Gastroesophageal sphincter (tissue), 4 donors: ENCODE measurements at regions not wholly inside any gene's neighbourhood (a gene's known extent, or its start where the extent isn't known, plus 50 kb on each side); places are given as distances from the start of the nearest gene placed in this dataset.

Experiments
- ATAC-seq: fragments of 150-250 bp; one replicate; pipeline ENCODE4 v1.9.1; 2016; ENCODE audit warnings: mild to moderate bottlenecking, moderate library complexity
- H3K27ac ChIP-seq, 4 donors: fragments of 200-600 bp; sonication (generic) in 3 of 4; 1 replicate in 3 of 4; 2 replicates in 1 of 4; pipeline ENCODE4 v1.5.1; 2016 to 2019
- H3K27me3 ChIP-seq: fragments of 200-600 bp; sonication (generic); one replicate; pipeline ENCODE4 v1.5.1; 2019
- H3K36me3 ChIP-seq, 2 donors: fragments of 200-600 bp; sonication (generic); one replicate each; pipeline ENCODE4 v1.5.1; 2019; ENCODE audit warnings: control low read depth in 1 of 2
- H3K4me1 ChIP-seq, 3 donors: fragments of 200-600 bp; sonication (generic); 1 replicate in 2 of 3; 2 replicates in 1 of 3; pipeline ENCODE4 v1.5.1; 2016 to 2019; ENCODE audit warnings: control low read depth in 2 of 3
- H3K4me3 ChIP-seq, 2 donors: fragments of 200-600 bp; sonication (generic); one replicate each; pipeline ENCODE4 v1.5.1; 2019; ENCODE audit warnings: mild to moderate bottlenecking in 1 of 2, moderate library complexity in 1 of 2
- H3K9me3 ChIP-seq, 3 donors: fragments of 200-600 bp; sonication (generic); one replicate each; pipeline ENCODE4 v1.5.1; 2017 to 2019; ENCODE audit warnings: control low read depth in 2 of 3
- CTCF ChIP-seq, 4 experiments: fragments of 200-600 bp in 2 of 4; fragments of 450-650 bp in 2 of 4; sonication (generic) in 1 of 4; IDR thresholded peaks; one replicate each; pipeline ENCODE4 v1.5.1; 2017 to 2019; ENCODE audit warnings: antibody characterized with exemption in 4 of 4, mild to moderate bottlenecking in 2 of 4, moderate library complexity in 2 of 4
- EP300 ChIP-seq: sonication (generic); formaldehyde crosslinking; IDR thresholded peaks from one replicate; pipeline ENCODE4 v1.6.1; 2017; ENCODE audit warnings: antibody characterized with exemption, mild to moderate bottlenecking
- POLR2A ChIP-seq, 2 donors: fragments of 450-650 bp; IDR thresholded peaks; one replicate each; pipeline ENCODE4 v1.6.1; 2017; ENCODE audit warnings: antibody characterized with exemption in 2 of 2, mild to moderate bottlenecking in 2 of 2, moderate library complexity in 1 of 2
- POLR2AphosphoS5 ChIP-seq: sonication (generic); formaldehyde crosslinking; IDR thresholded peaks from one replicate; pipeline ENCODE4 v1.6.1; 2017; ENCODE audit warnings: antibody characterized with exemption
- WGBS, 2 donors: methylation state at CpG; one replicate each; pipeline ENCODE4 v1.1.5; 2018; ENCODE audit warnings: low coverage in 1 of 2; 5-methylcytosine and 5-hydroxymethylcytosine counted together

- no peak overlapping the region for H3K4me3 ChIP-seq
- 89 to 100% methylated on average over 1 of the region's 1 CpG for WGBS, 2 donors
- no peaks in the 10 kb centered on the region for H3K9me3 ChIP-seq
- TF ChIP-seq EP300 (no peak), POLR2A (IDR thresholded peaks at IDR 0.05) (no peak), POLR2AphosphoS5 (no peak), CTCF (IDR thresholded peaks at IDR 0.05) (no peak)
- H3K27me3 ChIP-seq = no peaks in the 10 kb centered on the region
- H3K27ac ChIP-seq = no peak overlapping the region
- H3K36me3 ChIP-seq = no peaks in the 10 kb centered on the region
- peaks cover 0 to 37% (median 3%) of the 10 kb centered on the region in 3 donors for H3K4me1 ChIP-seq
- ATAC-seq = no peak
Observed at GRCh38 chr3:177550667-177551066, 353.4 kb upstream of the TBL1XR1 start.

- no peaks in the 10 kb centered on the region for H3K27me3 ChIP-seq
- no peak for ATAC-seq
- WGBS, 2 donors = 81 to 88% methylated on average over 4 of the region's 4 CpGs
- no peak overlapping the region for H3K4me3 ChIP-seq
- peaks cover 0 to 37% (median 3%) of the 10 kb centered on the region in 3 donors for H3K4me1 ChIP-seq
- no peak for TF ChIP-seq EP300
- no peak for TF ChIP-seq CTCF (IDR thresholded peaks at IDR 0.05)
- no peak for TF ChIP-seq POLR2A (IDR thresholded peaks at IDR 0.05)
- no peak for TF ChIP-seq POLR2AphosphoS5
- no peaks in the 10 kb centered on the region for H3K9me3 ChIP-seq
- H3K27ac ChIP-seq = no peak overlapping the region
- no peaks in the 10 kb centered on the region for H3K36me3 ChIP-seq
Observed at GRCh38 chr3:177551431-177551836, 354.2 kb upstream of the TBL1XR1 start.

- no peaks in the 10 kb centered on the region for H3K36me3 ChIP-seq
- no peak for TF ChIP-seq EP300
- no peak for TF ChIP-seq POLR2A (IDR thresholded peaks at IDR 0.05)
- no peak for TF ChIP-seq POLR2AphosphoS5
- TF ChIP-seq CTCF (IDR thresholded peaks at IDR 0.05) = no peak
- WGBS, 2 donors = 93% methylated on average over 1 of the region's 1 CpG; no CpG with 5 or more reads in 1 of the 2 donors
Observed at GRCh38 chr3:177552051-177552450, 354.8 kb upstream of the TBL1XR1 start.

GRCh38 chr3:177553012-177553411, 355.7 kb upstream of the TBL1XR1 start:
- no peak overlapping the region for H3K27ac ChIP-seq
- H3K27me3 ChIP-seq = no peaks in the 10 kb centered on the region
- ATAC-seq = no peak
- no peak for TF ChIP-seq POLR2A (IDR thresholded peaks at IDR 0.05)
- no peak for TF ChIP-seq EP300
- TF ChIP-seq POLR2AphosphoS5 = no peak
- TF ChIP-seq CTCF (IDR thresholded peaks at IDR 0.05) = no peak
- H3K4me3 ChIP-seq = no peak overlapping the region
- H3K9me3 ChIP-seq = no peaks in the 10 kb centered on the region
- WGBS, 2 donors = 81 to 88% methylated on average over 1 to 2 of the region's 2 CpGs
- no peaks in the 10 kb centered on the region for H3K36me3 ChIP-seq
- H3K4me1 ChIP-seq = peaks cover 0 to 28% (median 3%) of the 10 kb centered on the region in 3 donors

More at GRCh38 chr3:177552051-177552450, 354.8 kb upstream of the TBL1XR1 start:
- peaks cover 0 to 37% (median 3%) of the 10 kb centered on the region in 3 donors for H3K4me1 ChIP-seq
- ATAC-seq = no peak
- H3K4me3 ChIP-seq = no peak overlapping the region
- H3K27ac ChIP-seq = no peak overlapping the region
- H3K9me3 ChIP-seq = no peaks in the 10 kb centered on the region
- H3K27me3 ChIP-seq = no peaks in the 10 kb centered on the region

- H3K36me3 ChIP-seq = no peaks in the 10 kb centered on the region
- peaks cover 0 to 23% (median 3%) of the 10 kb centered on the region in 3 donors for H3K4me1 ChIP-seq
- H3K27me3 ChIP-seq = no peaks in the 10 kb centered on the region
- H3K9me3 ChIP-seq = no peaks in the 10 kb centered on the region
- no peak for TF ChIP-seq CTCF (IDR thresholded peaks at IDR 0.05)
- no peak for TF ChIP-seq EP300
- no peak for TF ChIP-seq POLR2AphosphoS5
- no peak for TF ChIP-seq POLR2A (IDR thresholded peaks at IDR 0.05)
- no peak overlapping the region for H3K4me3 ChIP-seq
- 71% methylated on average over 1 of the region's 2 CpGs; no CpG with 5 or more reads in 1 of the 2 donors for WGBS, 2 donors
- no peak for ATAC-seq
- no peak overlapping the region for H3K27ac ChIP-seq
Observed at GRCh38 chr3:177553579-177553978, 356.3 kb upstream of the TBL1XR1 start.
